ENCODE measurements at regions not wholly inside any gene's neighbourhood (a gene's known extent, or its start where the extent isn't known, plus 50 kb on each side); places are given as distances from the start of the nearest gene placed in this dataset.

DNA sequence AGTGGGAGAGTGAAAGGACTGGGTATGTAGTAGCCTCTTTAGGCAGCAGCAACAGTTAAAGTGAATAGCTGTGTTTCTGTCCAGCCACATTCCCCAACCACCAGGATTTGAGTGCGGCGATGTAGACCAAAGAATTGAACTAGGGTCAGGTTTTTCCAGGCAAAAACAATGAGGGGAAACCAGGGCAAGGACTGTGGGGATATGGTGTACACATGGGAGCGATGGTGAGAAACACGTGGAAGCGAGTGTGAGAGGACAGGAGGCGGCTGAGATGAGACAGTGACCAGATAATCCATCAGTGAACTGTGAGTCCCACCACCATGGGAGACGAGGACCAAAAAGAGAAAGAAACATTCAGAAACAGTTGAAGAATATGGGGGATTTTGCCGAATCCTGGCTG is 409.5 kb downstream of the TSN start:
- TF ChIP-seq ZFHX2 (tag by site-specific recombination; conservative IDR thresholded peaks at IDR 0.05) (no peak), ZNF423 (tag by site-specific recombination; IDR thresholded peaks at IDR 0.05) (no peak), ZNF433 (tag by site-specific recombination; IDR thresholded peaks at IDR 0.05; ENCODE audit: low read depth) (no peak), KLF10 (tag by site-specific recombination; IDR thresholded peaks at IDR 0.05) (no peak), TCF7L2 (IDR thresholded peaks at IDR 0.05; ENCODE audit: borderline replicate concordance, low read depth, low read length) (no peak)
- TF ChIP-seq, protein P1, sequence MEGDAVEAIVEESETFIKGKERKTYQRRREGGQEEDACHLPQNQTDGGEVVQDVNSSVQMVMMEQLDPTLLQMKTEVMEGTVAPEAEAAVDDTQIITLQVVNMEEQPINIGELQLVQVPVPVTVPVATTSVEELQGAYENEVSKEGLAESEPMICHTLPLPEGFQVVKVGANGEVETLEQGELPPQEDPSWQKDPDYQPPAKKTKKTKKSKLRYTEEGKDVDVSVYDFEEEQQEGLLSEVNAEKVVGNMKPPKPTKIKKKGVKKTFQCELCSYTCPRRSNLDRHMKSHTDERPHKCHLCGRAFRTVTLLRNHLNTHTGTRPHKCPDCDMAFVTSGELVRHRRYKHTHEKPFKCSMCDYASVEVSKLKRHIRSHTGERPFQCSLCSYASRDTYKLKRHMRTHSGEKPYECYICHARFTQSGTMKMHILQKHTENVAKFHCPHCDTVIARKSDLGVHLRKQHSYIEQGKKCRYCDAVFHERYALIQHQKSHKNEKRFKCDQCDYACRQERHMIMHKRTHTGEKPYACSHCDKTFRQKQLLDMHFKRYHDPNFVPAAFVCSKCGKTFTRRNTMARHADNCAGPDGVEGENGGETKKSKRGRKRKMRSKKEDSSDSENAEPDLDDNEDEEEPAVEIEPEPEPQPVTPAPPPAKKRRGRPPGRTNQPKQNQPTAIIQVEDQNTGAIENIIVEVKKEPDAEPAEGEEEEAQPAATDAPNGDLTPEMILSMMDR (tag by site-specific recombination; IDR thresholded peaks at IDR 0.05) = no peak
